ENCODE measurements at regions not wholly inside any gene's neighbourhood (a gene's known extent, or its start where the extent isn't known, plus 50 kb on each side); places are given as distances from the start of the nearest gene placed in this dataset.

- TF ChIP-seq, protein P1, sequence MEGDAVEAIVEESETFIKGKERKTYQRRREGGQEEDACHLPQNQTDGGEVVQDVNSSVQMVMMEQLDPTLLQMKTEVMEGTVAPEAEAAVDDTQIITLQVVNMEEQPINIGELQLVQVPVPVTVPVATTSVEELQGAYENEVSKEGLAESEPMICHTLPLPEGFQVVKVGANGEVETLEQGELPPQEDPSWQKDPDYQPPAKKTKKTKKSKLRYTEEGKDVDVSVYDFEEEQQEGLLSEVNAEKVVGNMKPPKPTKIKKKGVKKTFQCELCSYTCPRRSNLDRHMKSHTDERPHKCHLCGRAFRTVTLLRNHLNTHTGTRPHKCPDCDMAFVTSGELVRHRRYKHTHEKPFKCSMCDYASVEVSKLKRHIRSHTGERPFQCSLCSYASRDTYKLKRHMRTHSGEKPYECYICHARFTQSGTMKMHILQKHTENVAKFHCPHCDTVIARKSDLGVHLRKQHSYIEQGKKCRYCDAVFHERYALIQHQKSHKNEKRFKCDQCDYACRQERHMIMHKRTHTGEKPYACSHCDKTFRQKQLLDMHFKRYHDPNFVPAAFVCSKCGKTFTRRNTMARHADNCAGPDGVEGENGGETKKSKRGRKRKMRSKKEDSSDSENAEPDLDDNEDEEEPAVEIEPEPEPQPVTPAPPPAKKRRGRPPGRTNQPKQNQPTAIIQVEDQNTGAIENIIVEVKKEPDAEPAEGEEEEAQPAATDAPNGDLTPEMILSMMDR (IDR thresholded peaks at IDR 0.05; ENCODE audit: low read depth, low read length): no peak
- TF ChIP-seq EZH2phosphoT487 (IDR thresholded peaks at IDR 0.05; ENCODE audit: low read depth): no peak
Observed at GRCh38 chr14:44564908-44565307, 57.8 kb upstream of the FSCB start.
